ENCODE measurements at regions not wholly inside any gene's neighbourhood (a gene's known extent, or its start where the extent isn't known, plus 50 kb on each side); places are given as distances from the start of the nearest gene placed in this dataset.

GRCh38 chr3:69553888-69554287, 168.0 kb upstream of the FRMD4B start:
- intact Hi-C loops (cut with micrococcal nuclease) (no loop called here), dilution Hi-C loops (cut with MboI; ENCODE audit: extremely low pct_ligation_motif_present, low sequenced_read_pairs) (no loop called here)
- ChIA-PET CTCF (no interaction called here), POLR2A (no interaction called here)
- H3K36me3 ChIP-seq (ENCODE audit: control insufficient read depth in 2 of 2, extremely low read depth in 1 of 2, insufficient read depth in 2 of 2, low read length in 2 of 2): no peaks in the 10 kb centered on the region
- TF ChIP-seq POLR2A (IDR thresholded peaks at IDR 0.05; ENCODE audit: low read depth, low read length) (no peak), CTCF (IDR thresholded peaks at IDR 0.05; ENCODE audit: extremely low read depth in 1 of 2, insufficient read depth in 1 of 2, low read depth in 1 of 2, low read length in 2 of 2) (no peak), MAX (IDR thresholded peaks at IDR 0.05; ENCODE audit: insufficient read depth, insufficient read length) (no peak), POLR2AphosphoS5 (IDR thresholded peaks at IDR 0.05; ENCODE audit: insufficient read depth, low read depth, low read length) (no peak), MYC (IDR thresholded peaks at IDR 0.05; ENCODE audit: low read depth, low read length) (no peak)
- no peak overlapping the region for H3K9ac ChIP-seq (replicated peaks; ENCODE audit: extremely low read depth, insufficient read depth, low read length)
- FAIRE-seq (no peak), DNase-seq (ENCODE audit: low read depth, low spot score) (no peak)
- no peaks in the 10 kb centered on the region for H3K9me3 ChIP-seq (replicated peaks; ENCODE audit: control insufficient read depth, insufficient read depth, low read length)
- no TSS peak for BruUV-seq (replicated peaks)
- peaks cover 9 to 17% of the 10 kb centered on the region in 2 experiments for H3K27me3 ChIP-seq (ENCODE audit: control insufficient read depth in 2 of 2, insufficient read depth in 2 of 2, low read length in 2 of 2)
- no peaks in the 10 kb centered on the region for H3K4me1 ChIP-seq (ENCODE audit: control insufficient read depth, extremely low read depth, insufficient read depth, low read length)
- no peak overlapping the region for H3K4me3 ChIP-seq (replicated peaks in 1 of 3; ENCODE audit: insufficient read depth in 1 of 3, low read depth in 1 of 3, low read length in 3 of 3)
- no peaks in the 10 kb centered on the region for H4K20me1 ChIP-seq (replicated peaks; ENCODE audit: control insufficient read depth, extremely low read depth, insufficient read depth, low read length)
- H3K9me1 ChIP-seq (replicated peaks; ENCODE audit: control insufficient read depth, extremely low read depth, insufficient read depth, low read length): no peaks in the 10 kb centered on the region
- H3K27ac ChIP-seq (ENCODE audit: insufficient read depth, low read depth, low read length): no peak overlapping the region
- H2AFZ ChIP-seq (ENCODE audit: low read depth, low read length): no peak overlapping the region
- H3K4me2 ChIP-seq (ENCODE audit: insufficient read depth, low read length): no peak overlapping the region
- no peaks in the 10 kb centered on the region for H3K79me2 ChIP-seq (ENCODE audit: control insufficient read depth, insufficient read depth, low read length)

- TF ChIP-seq POLR2AphosphoS5 (IDR thresholded peaks at IDR 0.05; ENCODE audit: insufficient read depth, low read depth, low read length) (no peak), GATA2 (IDR thresholded peaks at IDR 0.05; ENCODE audit: insufficient read depth, insufficient read length, low read depth, low read length) (no peak), POLR2A (IDR thresholded peaks at IDR 0.05; ENCODE audit: low read depth, low read length) (no peak), EZH2 (IDR thresholded peaks at IDR 0.05; ENCODE audit: borderline replicate concordance, low read depth, low read length, severe bottlenecking) (no peak), MYC (IDR thresholded peaks at IDR 0.05; ENCODE audit: low read depth, low read length) (no peak), FOS (IDR thresholded peaks at IDR 0.05; ENCODE audit: borderline replicate concordance, insufficient read depth, low read length) (no peak), JUN (IDR thresholded peaks at IDR 0.05; ENCODE audit: borderline replicate concordance, insufficient read depth, insufficient read length, low read depth) (no peak), MAX (IDR thresholded peaks at IDR 0.05; ENCODE audit: insufficient read depth, insufficient read length) (no peak), CTCF (IDR thresholded peaks at IDR 0.05; ENCODE audit: extremely low read depth in 1 of 2, insufficient read depth in 1 of 2, low read depth in 1 of 2, low read length in 2 of 2) (no peak)
- Histone ChIP-seq H3K27me3 (ENCODE audit: control insufficient read depth in 2 of 2, insufficient read depth in 2 of 2, low read length in 2 of 2) (peaks cover 14 to 18% of the 10 kb centered on the region in 2 experiments), H3K9me3 (replicated peaks; ENCODE audit: control insufficient read depth, insufficient read depth, low read length) (no peaks in the 10 kb centered on the region), H4K20me1 (replicated peaks; ENCODE audit: control insufficient read depth, extremely low read depth, insufficient read depth, low read length) (no peaks in the 10 kb centered on the region), H3K36me3 (ENCODE audit: control insufficient read depth in 2 of 2, extremely low read depth in 1 of 2, insufficient read depth in 2 of 2, low read length in 2 of 2) (no peaks in the 10 kb centered on the region), H3K27ac (ENCODE audit: insufficient read depth, low read depth, low read length) (no peak overlapping the region), H3K4me3 (replicated peaks in 1 of 3; ENCODE audit: insufficient read depth in 1 of 3, low read depth in 1 of 3, low read length in 3 of 3) (no peak overlapping the region), H3K9me1 (replicated peaks; ENCODE audit: control insufficient read depth, extremely low read depth, insufficient read depth, low read length) (no peaks in the 10 kb centered on the region), H2AFZ (ENCODE audit: low read depth, low read length) (no peak overlapping the region), H3K4me2 (ENCODE audit: insufficient read depth, low read length) (no peak overlapping the region), H3K79me2 (ENCODE audit: control insufficient read depth, insufficient read depth, low read length) (no peaks in the 10 kb centered on the region), H3K4me1 (ENCODE audit: control insufficient read depth, extremely low read depth, insufficient read depth, low read length) (no peaks in the 10 kb centered on the region), H3K9ac (replicated peaks; ENCODE audit: extremely low read depth, insufficient read depth, low read length) (no peak overlapping the region)
- CTCF ChIA-PET: no interaction called here
- POLR2A ChIA-PET: interaction anchor here (0.7 kb wide), 1 partner anchor 870 kb away, joined by 3 read pairs; no protein-coding TSS in a partner anchor
- no TSS peak for BruUV-seq (replicated peaks)
- DNase-seq (ENCODE audit: low read depth, low spot score) (no peak), FAIRE-seq (no peak)
- dilution Hi-C loops (cut with MboI; ENCODE audit: extremely low pct_ligation_motif_present, low sequenced_read_pairs) (no loop called here), intact Hi-C loops (cut with micrococcal nuclease) (no loop called here)
These were observed 161.6 kb upstream of the FRMD4B start for GRCh38 chr3:69547461-69547880.

Data from endothelial cell of umbilical vein (primary cell).